H1 (cell line): ENCODE measurements at regions not wholly inside any gene's neighbourhood (a gene's known extent, or its start where the extent isn't known, plus 50 kb on each side); places are given as distances from the start of the nearest gene placed in this dataset.
A peak's percentile ranks its signal among the peaks of the same experiment; 100 is the strongest.

Experiments used
- CHD7 ChIP-seq: fragments of 300-600 bp; sonication (generic); IDR thresholded peaks from 2 replicates; pipeline ENCODE4 v1.7.1; 2012; ENCODE audit warnings: low read length, moderate library complexity, mild to moderate bottlenecking, inconsistent platforms; ENCODE audit not compliant: insufficient replicate concordance
- E2F6 ChIP-seq: IDR thresholded peaks from 2 replicates; pipeline ENCODE4 v1.6.1; 2012; ENCODE audit warnings: inconsistent platforms
- MAX ChIP-seq: IDR thresholded peaks from 2 replicates; pipeline ENCODE4 v1.6.1; 2012; ENCODE audit warnings: inconsistent platforms
- RAD21 ChIP-seq, 2 experiments: IDR thresholded peaks in 1 of 2; conservative IDR thresholded peaks in 1 of 2; 2 replicates each; pipeline ENCODE4 v1.6.1; 2011; ENCODE audit warnings: low read depth in 2 of 2, low read length in 2 of 2, improper control_type of control experiment in 1 of 2, inconsistent platforms in 1 of 2, mild to moderate bottlenecking in 1 of 2, moderate library complexity in 1 of 2

GRCh38 chr18:7516266-7517117 is 50.6 kb upstream of the PTPRM start (continued):
- no peak for TF ChIP-seq CHD7
- peak; percentile 39; the same call in 1 of the 2 replicates for TF ChIP-seq MAX
- peak; percentile 50; the same call in 1 of the 2 replicates for TF ChIP-seq E2F6
- no peak for TF ChIP-seq RAD21 (IDR thresholded peaks at IDR 0.05 in 1 of 2, conservative IDR thresholded peaks at IDR 0.05 in 1 of 2; ENCODE audit: low read depth in 2 of 2, low read length in 2 of 2)
